GM19395 (cell line): ENCODE measurements at regions not wholly inside any gene's neighbourhood (a gene's known extent, or its start where the extent isn't known, plus 50 kb on each side); places are given as distances from the start of the nearest gene placed in this dataset.

Source experiments
- ATAC-seq: cut with Tn5 transposase; IDR thresholded peaks from one replicate; pipeline ENCODE4 v1.9.1; 2021; ENCODE audit warnings: mild to moderate bottlenecking, moderate library complexity; ENCODE audit not compliant: unreplicated experiment

DNA sequence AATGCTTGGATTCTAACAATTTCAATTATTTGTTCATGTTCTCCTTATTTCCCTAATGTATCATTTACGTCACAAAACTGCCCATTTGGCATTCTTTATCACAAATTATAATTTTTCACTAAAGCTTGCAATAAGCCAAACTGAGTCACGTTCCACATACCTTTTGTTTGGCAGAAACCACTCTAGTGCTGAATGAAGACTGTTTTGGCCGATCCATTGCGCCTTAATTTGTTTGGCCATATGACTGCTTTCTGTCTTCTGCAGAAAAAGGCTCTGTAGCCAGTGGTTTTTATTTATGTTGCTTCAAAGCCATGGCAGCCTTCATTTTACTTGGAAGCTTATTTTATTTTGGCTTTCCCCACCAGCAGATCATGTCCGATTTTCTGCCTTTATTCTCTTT is 184.4 kb upstream of the HAND2 start:
- no peak for ATAC-seq

DNA sequence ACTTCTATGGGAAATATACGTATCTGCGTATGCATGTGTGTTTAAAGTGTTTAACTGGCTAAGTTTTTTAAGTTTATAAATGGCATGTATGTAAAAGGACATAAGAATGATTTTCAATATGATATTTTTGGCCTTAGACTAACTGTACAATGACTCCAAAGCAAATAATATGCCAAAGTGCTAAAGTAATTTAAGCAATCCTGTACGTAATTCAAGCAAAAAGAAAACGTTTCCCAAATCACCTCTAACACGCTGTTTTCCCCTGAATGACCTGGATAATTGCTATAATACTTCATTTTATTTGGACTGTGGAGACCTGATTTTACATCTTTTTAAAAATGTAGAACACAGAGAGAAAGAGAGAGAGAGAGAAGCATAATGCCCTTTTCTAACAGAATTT is 183.0 kb upstream of the HAND2 start:
- no peak for ATAC-seq

DNA sequence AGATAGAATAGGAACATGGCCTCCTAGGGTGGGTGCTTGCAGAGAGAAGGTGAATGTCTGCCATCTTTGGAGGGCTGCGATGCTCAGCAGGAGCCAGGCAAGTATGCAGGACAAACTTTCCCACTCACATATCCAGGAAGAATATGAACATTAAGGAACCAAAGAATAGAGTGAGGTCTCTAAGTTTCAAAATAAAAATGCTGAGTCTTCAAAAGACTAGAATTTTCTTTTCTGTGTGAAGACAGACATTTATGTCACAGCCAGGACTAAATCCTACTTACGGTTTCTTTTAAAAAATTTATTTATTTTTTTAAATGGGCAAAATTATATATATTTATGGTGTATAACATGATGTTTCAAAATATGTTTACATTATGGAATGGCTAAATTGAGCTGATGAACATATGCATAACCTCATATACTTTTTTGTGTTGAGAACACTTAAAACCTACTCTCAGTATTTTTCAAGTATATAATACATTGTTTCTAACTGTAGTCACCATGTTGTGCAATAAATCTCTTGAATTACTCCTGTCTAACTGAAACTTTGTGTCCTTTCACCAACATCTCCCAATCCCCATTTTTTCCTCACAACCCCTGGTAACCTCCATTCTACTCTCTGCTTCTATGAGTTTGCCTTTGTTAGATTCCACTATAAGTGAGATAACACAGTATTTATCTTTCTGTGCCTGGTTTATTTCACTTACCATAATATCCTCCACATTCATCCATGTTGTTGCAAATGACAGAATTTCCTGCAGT is 177.8 kb upstream of the HAND2 start:
- ATAC-seq, result no peak

DNA sequence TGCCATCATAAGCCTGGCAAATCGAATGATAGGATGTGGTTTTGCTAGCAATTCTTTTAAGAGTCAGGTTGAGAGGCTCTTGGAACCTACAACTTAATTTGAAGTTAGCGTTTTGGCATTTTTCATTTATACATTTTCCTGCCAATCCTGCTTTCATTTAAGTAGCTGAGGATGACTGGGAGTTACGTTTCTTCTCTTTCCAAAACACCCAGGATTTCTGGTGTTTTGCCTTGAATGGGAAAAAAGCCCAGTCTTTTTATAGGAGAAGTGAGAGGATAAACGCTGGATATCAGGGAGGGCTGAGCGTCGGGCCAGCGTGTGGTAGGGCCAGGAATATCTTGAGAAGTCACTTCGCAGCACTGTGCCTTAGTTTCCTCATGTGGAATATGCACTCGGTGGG is 174.2 kb upstream of the HAND2 start:
- no peak for ATAC-seq

- ATAC-seq, result no peak
Measured at GRCh38 chr4:173703021-173703420, 173.0 kb upstream of the HAND2 start.

- ATAC-seq, result no peak
Measured at GRCh38 chr4:173700650-173701049, 170.6 kb upstream of the HAND2 start.

DNA sequence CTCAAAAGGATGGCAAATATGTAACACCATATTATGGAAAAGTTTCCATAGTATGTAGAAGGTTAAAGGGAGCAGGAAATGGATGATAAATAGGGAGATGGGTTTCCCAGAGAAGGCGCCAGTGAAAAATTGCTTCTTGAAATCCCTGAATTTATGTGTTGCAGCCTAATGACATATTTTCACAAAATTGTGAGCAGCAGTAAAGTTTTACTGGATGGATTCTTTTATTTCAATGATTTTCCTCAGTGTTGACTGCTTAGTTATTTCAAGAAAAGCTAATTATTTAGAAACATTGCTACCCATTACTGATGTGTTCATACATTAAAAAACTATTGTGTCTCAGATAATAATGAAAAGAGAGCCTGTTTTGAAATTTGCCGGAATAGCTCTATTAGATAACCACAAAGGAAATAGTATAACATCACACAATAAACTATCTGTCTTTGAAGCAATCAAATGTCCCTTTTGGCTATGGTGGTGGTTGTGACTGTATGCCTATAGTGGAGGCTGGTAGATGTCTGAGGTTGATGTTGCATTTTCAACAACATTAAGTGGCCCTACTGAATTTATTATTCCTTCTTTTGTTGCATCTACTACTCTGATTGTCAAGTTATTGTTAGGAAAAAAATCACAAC is 169.9 kb upstream of the HAND2 start:
- no peak for ATAC-seq

- no peak for ATAC-seq
Measured at GRCh38 chr4:173698557-173699262, 168.7 kb upstream of the HAND2 start.

DNA sequence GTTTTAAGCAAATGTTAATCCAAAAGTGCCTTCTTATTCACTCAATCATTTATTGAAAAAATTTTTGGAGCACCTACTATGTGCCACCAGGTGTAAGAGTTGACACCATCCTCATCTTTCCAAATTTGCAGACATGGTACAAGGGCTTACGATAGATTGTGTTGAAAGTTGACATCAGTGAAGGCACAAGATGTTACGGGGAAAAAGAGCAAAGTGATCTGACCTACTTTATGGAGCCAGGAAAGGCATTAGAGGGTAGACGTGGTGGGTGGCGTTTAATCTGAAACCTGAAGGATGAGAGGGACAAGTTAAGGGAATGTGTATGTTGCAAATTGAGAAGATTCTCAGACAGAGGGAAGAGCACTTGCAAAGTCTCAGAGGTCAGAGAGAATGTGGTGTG is 167.8 kb upstream of the HAND2 start:
- ATAC-seq, result no peak

- no peak for ATAC-seq
Measured at GRCh38 chr4:173696551-173696950, 166.5 kb upstream of the HAND2 start.

- ATAC-seq, result no peak
Measured at GRCh38 chr4:173696011-173696410, 166.0 kb upstream of the HAND2 start.

DNA sequence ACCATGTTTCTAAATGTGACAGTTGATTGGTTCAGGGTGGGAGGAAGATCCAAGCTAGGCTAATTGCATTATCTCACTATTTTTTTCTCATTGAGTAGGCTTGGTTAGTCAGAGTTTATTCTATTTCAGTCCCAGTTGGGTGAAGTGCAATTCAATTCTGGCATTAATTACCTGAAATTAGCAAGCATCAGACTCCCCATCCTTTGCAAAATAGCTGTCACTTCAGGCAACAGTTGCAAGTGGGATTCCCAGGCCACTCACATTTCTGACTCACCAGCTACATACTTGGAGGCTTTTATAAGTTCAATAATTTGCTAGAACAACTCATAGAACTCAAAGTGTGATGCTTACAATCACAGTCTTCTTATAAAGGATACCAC is 155.8 kb upstream of the HAND2 start:
- ATAC-seq, result no peak

DNA sequence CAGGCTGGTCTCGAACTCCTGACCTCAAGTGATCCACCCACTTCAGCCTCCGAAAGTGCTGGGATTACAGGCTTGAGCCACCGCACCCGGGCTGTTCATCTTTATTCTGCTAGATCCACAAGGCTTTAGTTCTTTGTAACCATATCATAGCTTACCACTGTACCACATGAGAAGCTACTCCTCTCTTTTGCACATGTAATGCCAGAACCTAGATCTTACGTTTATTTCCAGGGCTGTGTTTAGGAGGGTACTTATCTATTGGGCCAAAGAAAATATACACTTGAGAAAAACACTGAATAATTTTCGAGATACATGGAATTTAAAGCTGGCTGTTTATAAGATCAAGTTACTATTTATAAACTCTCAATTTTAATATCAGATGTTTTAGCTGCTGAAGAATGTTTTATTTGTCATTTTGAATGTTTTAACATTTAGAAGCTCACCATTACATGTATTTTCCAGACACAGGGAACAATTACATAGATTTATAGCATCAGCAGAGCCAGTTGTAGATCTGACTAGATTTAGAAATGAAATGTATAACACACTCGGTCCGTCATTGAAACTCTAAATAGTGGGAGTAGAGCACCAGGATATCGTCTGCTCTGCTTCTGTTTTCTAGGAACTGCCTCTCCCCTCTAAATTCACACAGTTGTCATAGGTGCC is 155.3 kb upstream of the HAND2 start:
- ATAC-seq, result no peak

DNA sequence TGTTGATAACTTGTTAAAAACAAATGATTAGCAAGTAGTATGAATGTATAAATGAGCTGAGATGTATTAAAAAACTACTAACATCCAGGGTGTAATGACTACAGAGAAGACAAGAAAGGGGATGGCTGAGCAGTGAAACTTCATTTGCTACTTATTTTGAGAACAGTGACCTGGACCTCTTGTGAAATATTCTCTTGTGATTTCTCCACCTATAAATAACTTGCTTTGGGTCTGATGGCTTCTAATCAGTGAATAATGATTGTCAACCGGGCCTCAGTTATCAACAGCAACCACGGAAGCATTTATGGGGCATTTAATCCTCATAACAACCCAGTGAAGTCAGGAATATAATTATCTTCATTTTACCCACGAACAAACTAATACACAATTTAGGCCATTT is 154.2 kb upstream of the HAND2 start:
- no peak for ATAC-seq

GRCh38 chr4:173682609-173683008 is 152.6 kb upstream of the HAND2 start:
- ATAC-seq, result no peak

GRCh38 chr4:173680278-173680677 is 150.2 kb upstream of the HAND2 start:
- no peak for ATAC-seq

DNA sequence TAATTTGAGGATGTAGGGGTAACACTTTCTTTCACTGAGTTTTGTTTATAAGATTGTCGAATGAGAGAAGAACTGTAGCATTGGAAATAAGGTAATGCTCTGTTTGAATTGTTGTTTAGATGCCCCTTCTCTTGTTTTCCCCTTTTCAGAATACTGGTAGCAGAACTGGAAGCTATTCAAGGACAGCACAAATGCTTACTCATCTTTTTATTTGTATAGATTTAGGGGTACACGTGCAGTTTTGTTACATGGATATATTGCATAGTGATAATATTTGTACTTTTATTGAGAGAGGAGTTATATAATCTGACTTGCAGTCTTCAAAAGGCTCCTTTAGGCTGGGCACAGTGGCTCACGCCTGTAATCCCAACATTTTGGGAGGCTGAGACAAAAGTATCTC is 145.4 kb upstream of the HAND2 start:
- ATAC-seq, result no peak

- no peak for ATAC-seq
Measured at GRCh38 chr4:173669460-173670179, 139.6 kb upstream of the HAND2 start.

GRCh38 chr4:173661001-173661400 is 131.0 kb upstream of the HAND2 start:
- no peak for ATAC-seq

GRCh38 chr4:173656898-173657297 is 126.9 kb upstream of the HAND2 start:
- no peak for ATAC-seq
